A172 (cell line): ENCODE measurements at regions not wholly inside any gene's neighbourhood (a gene's known extent, or its start where the extent isn't known, plus 50 kb on each side); places are given as distances from the start of the nearest gene placed in this dataset.

ENCODE experiments used
- DNase-seq: peaks from one replicate; pipeline ENCODE4 v3.0.0-alpha.2; 2015; ENCODE audit warnings: low spot score

GRCh38 chr6:169165561-169166300 is 87.9 kb downstream of the THBS2 start:
- no peak for DNase-seq

GRCh38 chr6:169164986-169165385 is 88.7 kb downstream of the THBS2 start:
- DNase-seq, result no peak

- DNase-seq, result no peak
These were observed 89.2 kb downstream of the THBS2 start for GRCh38 chr6:169164451-169164850.

- DNase-seq, result peak; percentile 58
These were observed 90.2 kb downstream of the THBS2 start for GRCh38 chr6:169163411-169163901.

GRCh38 chr6:169162752-169163407 is 90.8 kb downstream of the THBS2 start:
- peak; percentile 96 for DNase-seq

GRCh38 chr6:169162249-169162648 is 91.4 kb downstream of the THBS2 start:
- no peak for DNase-seq

- no peak for DNase-seq
These were observed 92.0 kb downstream of the THBS2 start for GRCh38 chr6:169161572-169162167.

- DNase-seq, result no peak
These were observed 92.6 kb downstream of the THBS2 start for GRCh38 chr6:169160855-169161560.

GRCh38 chr6:169160091-169160854 is 93.4 kb downstream of the THBS2 start:
- no peak for DNase-seq

GRCh38 chr6:169159331-169159730 is 94.3 kb downstream of the THBS2 start:
- no peak for DNase-seq

- DNase-seq, result no peak
These were observed 95.0 kb downstream of the THBS2 start for GRCh38 chr6:169158691-169159090.

GRCh38 chr6:169158174-169158573 is 95.5 kb downstream of the THBS2 start:
- no peak for DNase-seq

- no peak for DNase-seq
These were observed 96.2 kb downstream of the THBS2 start for GRCh38 chr6:169157197-169158148.

GRCh38 chr6:169156793-169157147 is 96.9 kb downstream of the THBS2 start:
- DNase-seq, result no peak

GRCh38 chr6:169156108-169156792 is 97.4 kb downstream of the THBS2 start:
- no peak for DNase-seq

GRCh38 chr6:169155481-169155880 is 98.2 kb downstream of the THBS2 start:
- no peak for DNase-seq

GRCh38 chr6:169153401-169153800 is 100.2 kb downstream of the THBS2 start:
- no peak for DNase-seq

GRCh38 chr6:169146521-169146920 is 107.1 kb downstream of the THBS2 start:
- no peak for DNase-seq

GRCh38 chr6:169145991-169146501 is 107.6 kb downstream of the THBS2 start:
- DNase-seq, result no peak

- no peak for DNase-seq
These were observed 108.2 kb downstream of the THBS2 start for GRCh38 chr6:169145496-169145895.
